Fibroblast of lung (primary cell): ENCODE measurements at regions not wholly inside any gene's neighbourhood (a gene's known extent, or its start where the extent isn't known, plus 50 kb on each side); places are given as distances from the start of the nearest gene placed in this dataset.

Experiments
- DNase-seq, 2 donors: peaks; one replicate each; pipeline versions ENCODE4 v3.0.0 to v3.0.0-alpha.2; 2010; ENCODE audit warnings: low read depth in 2 of 2
- H2AFZ ChIP-seq: 2 replicates; pipeline ENCODE4 v1.5.1; 2012; ENCODE audit warnings: low read length, control low read depth, inconsistent platforms
- H3K27ac ChIP-seq: 2 replicates; pipeline ENCODE4 v1.5.1; 2011; ENCODE audit warnings: low read length, control low read depth; ENCODE audit not compliant: insufficient read depth
- H3K27me3 ChIP-seq: 2 replicates; pipeline ENCODE4 v1.5.1; 2011; ENCODE audit warnings: mild to moderate bottlenecking, low read length; ENCODE audit not compliant: control insufficient read depth, insufficient read depth
- H3K36me3 ChIP-seq: 2 replicates; pipeline ENCODE4 v1.5.1; 2011; ENCODE audit warnings: low read length; ENCODE audit not compliant: control insufficient read depth, insufficient read depth
- H3K4me1 ChIP-seq: 2 replicates; pipeline ENCODE4 v1.5.1; 2011; ENCODE audit warnings: low read length; ENCODE audit not compliant: control insufficient read depth, insufficient read depth; ENCODE audit errors: extremely low read depth
- H3K4me2 ChIP-seq: 2 replicates; pipeline ENCODE4 v1.5.1; 2011; ENCODE audit warnings: low read length, control low read depth; ENCODE audit not compliant: insufficient read depth; ENCODE audit errors: extremely low read depth
- H3K4me3 ChIP-seq, 4 experiments: fragments of 200-600 bp in 1 of 4; sonication (generic) in 1 of 4; replicated peaks in 1 of 4; 2 replicates each; pipeline ENCODE4 v1.5.1; 2011 to 2016; ENCODE audit warnings: low read length in 4 of 4, low read depth in 3 of 4, mild to moderate bottlenecking in 3 of 4, control low read depth in 2 of 4, inconsistent platforms in 1 of 4, mixed read lengths in 1 of 4; ENCODE audit not compliant: insufficient read depth in 1 of 4; ENCODE audit errors: control extremely low read depth in 1 of 4
- H3K79me2 ChIP-seq: 2 replicates; pipeline ENCODE4 v1.5.1; 2012; ENCODE audit warnings: mild to moderate bottlenecking, low read length, inconsistent platforms; ENCODE audit not compliant: control insufficient read depth, insufficient read depth
- H3K9ac ChIP-seq: 2 replicates; pipeline ENCODE4 v1.5.1; 2011; ENCODE audit warnings: mild to moderate bottlenecking, low read length, control low read depth; ENCODE audit not compliant: insufficient read depth
- H3K9me3 ChIP-seq: 2 replicates; pipeline ENCODE4 v1.5.1; 2012; ENCODE audit warnings: low read depth, low read length; ENCODE audit not compliant: control insufficient read depth, insufficient read depth
- H4K20me1 ChIP-seq: 2 replicates; pipeline ENCODE4 v1.5.1; 2011; ENCODE audit warnings: low read length; ENCODE audit not compliant: control insufficient read depth, insufficient read depth; ENCODE audit errors: extremely low read depth
- EZH2 ChIP-seq: IDR thresholded peaks from 2 replicates; pipeline ENCODE4 v1.5.1; 2012; ENCODE audit warnings: low read length, control low read depth, mild to moderate bottlenecking; ENCODE audit errors: missing control alignments
- TF ChIP-seq, protein P1 (sequence below), 2 donors: IDR thresholded peaks in 1 of 2; conservative IDR thresholded peaks in 1 of 2; 1 replicate in 1 of 2; 2 replicates in 1 of 2; pipeline ENCODE4 v1.5.1; 2011 to 2012; ENCODE audit warnings: low read length in 2 of 2, control low read depth in 1 of 2, inconsistent platforms in 1 of 2, low read depth in 1 of 2, mild to moderate bottlenecking in 1 of 2

DNA sequence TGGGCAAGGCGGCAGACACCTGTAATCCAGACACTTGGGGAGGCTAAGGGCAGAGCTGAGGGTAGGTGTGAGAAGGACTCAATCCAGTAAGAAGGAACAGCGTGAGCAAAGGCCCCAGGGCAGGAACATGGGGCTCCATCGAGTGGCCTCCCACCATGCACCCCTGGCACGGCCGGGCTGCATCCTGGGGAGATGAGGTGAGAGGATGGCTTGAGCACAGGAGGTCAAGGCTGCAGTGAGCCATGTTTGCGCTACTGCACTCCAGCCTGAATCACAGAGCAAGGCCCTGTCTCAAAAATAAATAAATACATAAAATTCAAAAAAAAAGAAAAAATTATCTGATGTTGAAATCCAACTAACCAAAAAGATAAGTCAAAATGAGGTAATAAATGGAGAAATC is 58.5 kb downstream of the ARL6IP4 start:
- peaks cover 22% of the 10 kb centered on the region for H3K4me1 ChIP-seq
- H3K36me3 ChIP-seq: peaks cover 2% of the 10 kb centered on the region
- no peak overlapping the region for H3K4me2 ChIP-seq
- H3K9ac ChIP-seq: no peak overlapping the region
- no peak for DNase-seq
- no peak overlapping the region for H3K27ac ChIP-seq
- H3K79me2 ChIP-seq: no peaks in the 10 kb centered on the region
- H3K27me3 ChIP-seq: no peaks in the 10 kb centered on the region
- H4K20me1 ChIP-seq: no peaks in the 10 kb centered on the region
- TF ChIP-seq EZH2: no peak
- TF ChIP-seq, protein P1, sequence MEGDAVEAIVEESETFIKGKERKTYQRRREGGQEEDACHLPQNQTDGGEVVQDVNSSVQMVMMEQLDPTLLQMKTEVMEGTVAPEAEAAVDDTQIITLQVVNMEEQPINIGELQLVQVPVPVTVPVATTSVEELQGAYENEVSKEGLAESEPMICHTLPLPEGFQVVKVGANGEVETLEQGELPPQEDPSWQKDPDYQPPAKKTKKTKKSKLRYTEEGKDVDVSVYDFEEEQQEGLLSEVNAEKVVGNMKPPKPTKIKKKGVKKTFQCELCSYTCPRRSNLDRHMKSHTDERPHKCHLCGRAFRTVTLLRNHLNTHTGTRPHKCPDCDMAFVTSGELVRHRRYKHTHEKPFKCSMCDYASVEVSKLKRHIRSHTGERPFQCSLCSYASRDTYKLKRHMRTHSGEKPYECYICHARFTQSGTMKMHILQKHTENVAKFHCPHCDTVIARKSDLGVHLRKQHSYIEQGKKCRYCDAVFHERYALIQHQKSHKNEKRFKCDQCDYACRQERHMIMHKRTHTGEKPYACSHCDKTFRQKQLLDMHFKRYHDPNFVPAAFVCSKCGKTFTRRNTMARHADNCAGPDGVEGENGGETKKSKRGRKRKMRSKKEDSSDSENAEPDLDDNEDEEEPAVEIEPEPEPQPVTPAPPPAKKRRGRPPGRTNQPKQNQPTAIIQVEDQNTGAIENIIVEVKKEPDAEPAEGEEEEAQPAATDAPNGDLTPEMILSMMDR (conservative IDR thresholded peaks at IDR 0.05 in 1 of 2, IDR thresholded peaks at IDR 0.05 in 1 of 2; ENCODE audit: low read depth in 1 of 2, low read length in 2 of 2): no peak
- no peaks in the 10 kb centered on the region for H3K9me3 ChIP-seq
- H2AFZ ChIP-seq: no peak overlapping the region
- no peak overlapping the region for H3K4me3 ChIP-seq

DNA sequence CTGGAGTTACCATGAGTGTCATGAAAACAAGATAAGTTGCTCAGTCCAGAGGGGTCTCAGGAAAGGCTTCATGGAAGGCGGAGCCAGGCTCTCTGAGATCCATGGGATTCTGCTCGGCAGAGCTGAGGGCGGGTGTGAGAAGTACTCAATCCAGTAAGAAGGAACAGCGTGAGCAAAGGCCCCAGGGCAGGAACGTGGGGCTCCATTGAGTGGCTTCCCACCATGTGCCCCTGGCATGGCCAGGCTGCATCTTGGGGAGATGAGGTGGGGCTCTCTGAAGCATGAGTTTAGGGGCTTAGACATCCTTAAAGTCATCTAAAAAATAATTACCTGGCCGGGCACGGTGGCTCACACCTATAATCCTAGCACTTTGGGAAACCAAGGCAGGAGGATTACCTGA is 58.0 kb downstream of the ARL6IP4 start:
- no peak overlapping the region for H3K27ac ChIP-seq
- TF ChIP-seq EZH2: no peak
- TF ChIP-seq, protein P1 (conservative IDR thresholded peaks at IDR 0.05 in 1 of 2, IDR thresholded peaks at IDR 0.05 in 1 of 2; ENCODE audit: low read depth in 1 of 2, low read length in 2 of 2): no peak

DNA sequence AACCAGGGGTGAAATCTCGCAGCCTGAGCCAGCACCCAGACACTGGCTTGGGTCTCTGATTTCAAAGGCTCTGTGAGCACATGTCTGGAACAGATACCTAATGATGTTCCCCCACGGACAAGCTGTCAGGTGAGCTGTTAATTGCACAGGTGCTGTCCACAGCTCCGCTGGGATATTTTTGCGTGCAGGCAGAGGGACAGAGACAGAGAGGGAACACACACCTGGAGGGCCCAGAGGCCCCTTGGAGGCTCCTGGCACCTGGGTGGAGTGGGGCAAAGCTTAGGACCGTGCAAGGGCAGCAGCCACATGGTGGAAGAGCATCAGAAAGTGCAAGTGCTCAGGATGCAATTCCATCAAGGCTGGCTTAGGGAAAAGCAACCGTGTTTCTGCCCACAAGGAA is 57.3 kb downstream of the ARL6IP4 start:
- no peak for DNase-seq
- no peak overlapping the region for H3K27ac ChIP-seq
- no peak overlapping the region for H3K4me2 ChIP-seq
- no peak overlapping the region for H3K9ac ChIP-seq
- H3K27me3 ChIP-seq: no peaks in the 10 kb centered on the region
- H3K4me1 ChIP-seq: peaks cover 15% of the 10 kb centered on the region
- no peaks in the 10 kb centered on the region for H3K9me3 ChIP-seq
- no peak overlapping the region for H2AFZ ChIP-seq
- H3K4me3 ChIP-seq: no peak overlapping the region
- no peaks in the 10 kb centered on the region for H4K20me1 ChIP-seq
- peaks cover 2% of the 10 kb centered on the region for H3K36me3 ChIP-seq
- no peaks in the 10 kb centered on the region for H3K79me2 ChIP-seq
- TF ChIP-seq, protein P1 (conservative IDR thresholded peaks at IDR 0.05 in 1 of 2, IDR thresholded peaks at IDR 0.05 in 1 of 2; ENCODE audit: low read depth in 1 of 2, low read length in 2 of 2): no peak
- TF ChIP-seq EZH2: no peak

More for the DNA sequence above, 58.0 kb downstream of the ARL6IP4 start:
- Histone ChIP-seq H3K4me3 (no peak overlapping the region), H3K27me3 (no peaks in the 10 kb centered on the region), H3K9ac (no peak overlapping the region), H3K79me2 (no peaks in the 10 kb centered on the region), H2AFZ (no peak overlapping the region), H4K20me1 (no peaks in the 10 kb centered on the region), H3K4me1 (peaks cover 20% of the 10 kb centered on the region), H3K4me2 (no peak overlapping the region), H3K36me3 (peaks cover 2% of the 10 kb centered on the region), H3K9me3 (no peaks in the 10 kb centered on the region)
- no peak for DNase-seq
